HG02943 (cell line): ENCODE measurements at regions not wholly inside any gene's neighbourhood (a gene's known extent, or its start where the extent isn't known, plus 50 kb on each side); places are given as distances from the start of the nearest gene placed in this dataset.
"Not testable (repeated sequence)": the region's sequence is repeated elsewhere in the genome, so short reads cannot be mapped to it uniquely, and the experiment has no call there.

Experiments used
- ATAC-seq: cut with Tn5 transposase; IDR thresholded peaks from one replicate; pipeline ENCODE4 v1.9.1; 2021; ENCODE audit warnings: mild to moderate bottlenecking, low read depth, moderate library complexity; ENCODE audit not compliant: unreplicated experiment

GRCh38 chr14:65153101-65153500, 50.8 kb upstream of the MAX start:
- no peak for ATAC-seq

- ATAC-seq, result peak; percentile 56
Measured at GRCh38 chr14:65156568-65157366, 54.5 kb upstream of the MAX start.

GRCh38 chr14:65159281-65160062, 57.2 kb upstream of the MAX start:
- ATAC-seq, result peak; percentile 64

- no peak for ATAC-seq
Measured at GRCh38 chr14:65160091-65160490, 57.8 kb upstream of the MAX start.

- ATAC-seq, result no peak
Measured at GRCh38 chr14:65162031-65162430, 59.7 kb upstream of the MAX start.

GRCh38 chr14:65164068-65164824, 61.9 kb upstream of the MAX start:
- ATAC-seq, result no peak

- ATAC-seq, result no peak
Measured at GRCh38 chr14:65164825-65165135, 62.5 kb upstream of the MAX start.

- no peak for ATAC-seq
Measured at GRCh38 chr14:65167072-65167645, 64.8 kb upstream of the MAX start.

- ATAC-seq, result no peak
Measured at GRCh38 chr14:65168840-65169239, 66.5 kb upstream of the MAX start.

- ATAC-seq, result peak; percentile 86
Measured at GRCh38 chr14:65169351-65169750, 67.0 kb upstream of the MAX start.

- no peak for ATAC-seq
Measured at GRCh38 chr14:65170318-65170717, 68.0 kb upstream of the MAX start.

- no peak for ATAC-seq
Measured at GRCh38 chr14:65170768-65171507, 68.6 kb upstream of the MAX start.

- no peak for ATAC-seq
Measured at GRCh38 chr14:65173973-65174693, 71.8 kb upstream of the MAX start.

GRCh38 chr14:65174783-65175182, 72.5 kb upstream of the MAX start:
- ATAC-seq, result no peak

- no peak for ATAC-seq
Measured at GRCh38 chr14:65177551-65177950, 75.2 kb upstream of the MAX start.

- not testable (repeated sequence) for ATAC-seq
Measured at GRCh38 chr14:65179231-65179630, 76.9 kb upstream of the MAX start.

GRCh38 chr14:65179918-65180724, 77.8 kb upstream of the MAX start:
- peak; percentile 87 for ATAC-seq

GRCh38 chr14:65180725-65181025, 78.4 kb upstream of the MAX start:
- no peak for ATAC-seq
